Neuronal stem cell (in vitro differentiated cells): ENCODE measurements at regions not wholly inside any gene's neighbourhood (a gene's known extent, or its start where the extent isn't known, plus 50 kb on each side); places are given as distances from the start of the nearest gene placed in this dataset.
"Not testable (repeated sequence)": the region's sequence is repeated elsewhere in the genome, so short reads cannot be mapped to it uniquely, and the experiment has no call there.

Experiments
- DNase-seq: peaks from one replicate; pipeline ENCODE4 v3.0.0-alpha.2; 2013; ENCODE audit warnings: low spot score
- H2AFZ ChIP-seq: one replicate; pipeline ENCODE4 v1.6.1; 2013; ENCODE audit warnings: mild to moderate bottlenecking, low read length, inconsistent platforms
- H2AK5ac ChIP-seq: 2 replicates; pipeline ENCODE4 v1.6.1; 2013; ENCODE audit warnings: low read depth, mild to moderate bottlenecking, inconsistent platforms, low read length, moderate library complexity, mixed read lengths
- H2BK120ac ChIP-seq: 2 replicates; pipeline ENCODE4 v1.6.1; 2013; ENCODE audit warnings: low read depth, mild to moderate bottlenecking, inconsistent platforms, low read length, moderate library complexity, mixed read lengths
- H2BK12ac ChIP-seq: one replicate; pipeline ENCODE4 v1.6.1; 2013; ENCODE audit warnings: low read length, inconsistent platforms
- H2BK15ac ChIP-seq: 2 replicates; pipeline ENCODE4 v1.6.1; 2013; ENCODE audit warnings: mild to moderate bottlenecking, low read length, inconsistent platforms, mixed read lengths
- H2BK5ac ChIP-seq: one replicate; pipeline ENCODE4 v1.6.1; 2013; ENCODE audit warnings: inconsistent platforms, mild to moderate bottlenecking, low read length, moderate library complexity
- H3K14ac ChIP-seq: one replicate; pipeline ENCODE4 v1.6.1; 2013; ENCODE audit warnings: low read length, inconsistent platforms
- H3K18ac ChIP-seq: 2 replicates; pipeline ENCODE4 v1.6.1; 2013; ENCODE audit warnings: low read length, inconsistent platforms
- H3K23ac ChIP-seq: 2 replicates; pipeline ENCODE4 v1.6.1; 2013; ENCODE audit warnings: low read depth, mild to moderate bottlenecking, mixed read lengths, low read length, inconsistent platforms; ENCODE audit not compliant: poor library complexity
- H3K27ac ChIP-seq: replicated peaks from 3 replicates; pipeline ENCODE4 v1.5.1; 2013; ENCODE audit warnings: low read length, inconsistent platforms
- H3K27me3 ChIP-seq, 3 experiments: 2 replicates each; pipeline ENCODE4 v1.6.1; 2013; ENCODE audit warnings: low read length in 3 of 3, mild to moderate bottlenecking in 2 of 3, inconsistent platforms in 1 of 3, low read depth in 1 of 3, mixed read lengths in 1 of 3, moderate library complexity in 1 of 3; ENCODE audit not compliant: control insufficient read depth in 3 of 3, insufficient read depth in 3 of 3
- H3K36me3 ChIP-seq, 2 donors: replicated peaks in 1 of 2; 2 replicates each; pipeline ENCODE4 v1.6.1; 2013; ENCODE audit warnings: low read length in 2 of 2; ENCODE audit not compliant: control insufficient read depth in 2 of 2, insufficient read depth in 2 of 2
- H3K4ac ChIP-seq: 2 replicates; pipeline ENCODE4 v1.6.1; 2013; ENCODE audit warnings: inconsistent platforms, mild to moderate bottlenecking, low read length, moderate library complexity
- H3K4me1 ChIP-seq, 2 donors: 1 replicate in 1 of 2; 2 replicates in 1 of 2; pipeline ENCODE4 v1.6.1; 2013; ENCODE audit warnings: low read length in 2 of 2, low read depth in 1 of 2; ENCODE audit not compliant: control insufficient read depth in 2 of 2, insufficient read depth in 1 of 2
- H3K4me2 ChIP-seq: one replicate; pipeline ENCODE4 v1.6.1; 2013; ENCODE audit warnings: mild to moderate bottlenecking, low read length, inconsistent platforms; ENCODE audit not compliant: insufficient read depth, poor library complexity, severe bottlenecking
- H3K4me3 ChIP-seq, 2 donors: 2 replicates each; pipeline ENCODE4 v1.5.1; 2013; ENCODE audit warnings: low read length in 2 of 2, mild to moderate bottlenecking in 2 of 2, inconsistent platforms in 1 of 2, moderate library complexity in 1 of 2
- H3K79me1 ChIP-seq: one replicate; pipeline ENCODE4 v1.6.1; 2013; ENCODE audit warnings: low read depth, mild to moderate bottlenecking, inconsistent platforms, low read length, moderate library complexity
- H3K9ac ChIP-seq: one replicate; pipeline ENCODE4 v1.6.1; 2013; ENCODE audit warnings: mild to moderate bottlenecking, low read depth, low read length, inconsistent platforms; ENCODE audit not compliant: poor library complexity
- H3K9me3 ChIP-seq, 2 donors: replicated peaks in 1 of 2; 2 replicates each; pipeline versions ENCODE3 to v1.6.1; 2013; ENCODE audit warnings: low read length in 2 of 2, mild to moderate bottlenecking in 2 of 2, inconsistent platforms in 1 of 2, low read depth in 1 of 2, mixed read lengths in 1 of 2, moderate library complexity in 1 of 2; ENCODE audit not compliant: control insufficient read depth in 2 of 2, insufficient read depth in 1 of 2
- H4K8ac ChIP-seq: one replicate; pipeline ENCODE4 v1.6.1; 2013; ENCODE audit warnings: low read depth, mild to moderate bottlenecking, inconsistent platforms, low read length, moderate library complexity
- H4K91ac ChIP-seq: one replicate; pipeline ENCODE4 v1.6.1; 2013; ENCODE audit warnings: low read length, low read depth, mild to moderate bottlenecking, inconsistent platforms; ENCODE audit not compliant: poor library complexity
- WGBS, 2 donors: extraction: QIAGEN DNeasy Blood & Tissue Kit; methylation state at CpG; one replicate each; pipeline ENCODE4 v1.1.7; 2013; ENCODE audit warnings: missing lambda C conversion rate in 2 of 2, mixed read lengths in 1 of 2; ENCODE audit not compliant: insufficient read length in 2 of 2, insufficient replicate concordance in 1 of 2; ENCODE audit errors: extremely low coverage in 2 of 2; 5-methylcytosine and 5-hydroxymethylcytosine counted together

DNA sequence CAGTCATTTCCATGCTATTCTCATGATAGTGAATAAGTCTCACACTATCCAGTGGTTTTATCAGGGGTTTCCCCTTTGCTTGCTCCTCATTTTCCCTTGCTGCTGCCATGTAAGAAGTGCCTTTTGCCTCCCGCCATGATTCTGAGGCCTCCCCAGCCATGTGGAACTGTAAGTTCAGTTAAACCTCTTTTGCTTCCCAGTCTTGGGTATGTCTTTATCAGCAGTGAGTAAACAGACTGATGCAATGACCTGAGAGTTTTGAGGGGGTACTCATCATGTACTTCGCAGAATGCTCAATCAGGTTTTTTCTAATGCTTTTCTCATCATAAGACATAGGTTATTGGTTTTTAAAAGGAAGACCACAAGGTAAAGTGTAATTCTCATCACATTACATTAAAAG is 949.4 kb upstream of the ADAMTS5 start:
- H3K36me3 ChIP-seq, H2BK12ac ChIP-seq, H2AFZ ChIP-seq, H4K8ac ChIP-seq, H3K4me1 ChIP-seq, H3K9ac ChIP-seq, H2AK5ac ChIP-seq, H2BK120ac ChIP-seq, H3K23ac ChIP-seq, H3K18ac ChIP-seq, H2BK5ac ChIP-seq, H3K4ac ChIP-seq, H4K91ac ChIP-seq, H3K27me3 ChIP-seq, H3K4me3 ChIP-seq, H2BK15ac ChIP-seq, H3K4me2 ChIP-seq, H3K27ac ChIP-seq, H3K79me1 ChIP-seq, H3K9me3 ChIP-seq, DNase-seq, H3K14ac ChIP-seq: not testable (repeated sequence)
- no CpG with 5 or more reads among the region's 2 CpGs for WGBS, 2 donors

DNA sequence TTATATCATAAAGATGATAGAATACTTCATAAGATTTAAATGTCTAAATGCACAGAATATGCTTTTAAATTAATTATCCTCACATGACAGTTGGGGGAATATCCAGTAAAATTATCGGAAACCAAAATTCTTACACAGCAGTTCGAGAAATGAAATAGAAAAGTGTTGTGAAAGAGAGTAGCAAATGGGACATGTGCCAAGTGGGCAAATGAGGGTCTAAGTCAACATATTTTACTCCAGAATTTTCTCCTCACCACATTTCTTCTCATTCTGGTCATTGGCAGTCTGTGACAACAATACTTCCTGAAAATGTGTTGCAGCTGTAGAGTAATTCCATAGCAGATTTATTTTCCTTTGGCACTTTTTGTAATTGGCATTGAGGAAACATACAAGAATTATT is 945.2 kb upstream of the ADAMTS5 start:
- H3K18ac ChIP-seq, H2BK12ac ChIP-seq, H3K23ac ChIP-seq, H3K14ac ChIP-seq, H3K36me3 ChIP-seq, H2BK15ac ChIP-seq, H4K8ac ChIP-seq, H4K91ac ChIP-seq, H3K27me3 ChIP-seq, H3K4me1 ChIP-seq, H3K4ac ChIP-seq, H3K4me3 ChIP-seq, H2BK5ac ChIP-seq, H2AK5ac ChIP-seq, DNase-seq, H2BK120ac ChIP-seq, H3K4me2 ChIP-seq, H3K9me3 ChIP-seq, H3K27ac ChIP-seq, H2AFZ ChIP-seq, H3K9ac ChIP-seq, H3K79me1 ChIP-seq: not testable (repeated sequence)
- WGBS, 2 donors = no CpG with 5 or more reads among the region's 2 CpGs

DNA sequence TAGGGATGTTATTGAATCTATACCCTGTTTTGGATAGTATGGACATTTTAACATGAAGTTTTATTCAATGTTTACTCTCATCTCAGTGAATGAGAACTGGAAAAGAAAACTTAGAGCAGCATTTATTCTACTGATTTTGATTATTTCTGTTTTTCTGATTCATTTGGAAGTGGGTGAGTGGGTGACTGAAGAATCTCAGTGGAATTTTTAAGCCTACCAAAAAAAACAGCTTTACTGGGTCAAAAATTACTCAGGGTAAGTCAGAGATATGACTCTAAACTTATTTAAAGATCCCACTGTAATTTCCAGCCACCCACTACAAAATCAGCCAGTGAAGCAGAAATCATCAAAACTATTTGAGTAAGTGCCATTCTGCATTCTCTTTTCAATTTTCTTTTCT is 942.6 kb upstream of the ADAMTS5 start:
- H3K4me1 ChIP-seq, H2BK12ac ChIP-seq, H2BK120ac ChIP-seq, H3K4ac ChIP-seq, H3K18ac ChIP-seq, DNase-seq, H4K8ac ChIP-seq, H2BK5ac ChIP-seq, H3K14ac ChIP-seq, H3K9ac ChIP-seq, H3K27me3 ChIP-seq, H2AK5ac ChIP-seq, H3K9me3 ChIP-seq, H3K79me1 ChIP-seq, H2BK15ac ChIP-seq, H2AFZ ChIP-seq, H4K91ac ChIP-seq, H3K4me3 ChIP-seq, H3K23ac ChIP-seq, H3K27ac ChIP-seq, H3K4me2 ChIP-seq, H3K36me3 ChIP-seq: not testable (repeated sequence)

DNA sequence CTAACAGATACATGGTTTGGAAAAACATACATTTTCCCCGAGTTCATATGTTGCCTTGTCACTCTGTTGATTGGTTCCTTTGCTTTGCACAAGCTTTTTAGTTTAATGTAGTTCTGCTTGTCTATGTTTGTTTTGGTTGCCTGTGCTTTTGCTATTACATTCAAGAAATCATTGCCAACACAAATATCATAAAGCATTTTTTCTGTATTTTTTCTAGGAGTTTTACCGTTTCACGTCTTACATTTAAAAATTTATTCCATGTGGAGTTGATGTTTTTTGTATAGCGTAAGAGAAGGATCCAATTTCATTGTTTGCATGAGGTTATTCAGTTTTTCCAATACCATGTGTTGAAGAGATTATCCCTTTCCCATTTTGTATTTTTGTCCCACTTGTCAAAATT is 941.9 kb upstream of the ADAMTS5 start:
- not testable (repeated sequence) for H3K27ac ChIP-seq, H3K23ac ChIP-seq, H4K91ac ChIP-seq, H2BK5ac ChIP-seq, H3K4me1 ChIP-seq, H3K9me3 ChIP-seq, H3K79me1 ChIP-seq, H3K4me2 ChIP-seq, DNase-seq, H2AK5ac ChIP-seq, H3K18ac ChIP-seq, H3K4ac ChIP-seq, H3K4me3 ChIP-seq, H3K27me3 ChIP-seq, H4K8ac ChIP-seq, H2BK120ac ChIP-seq, H3K9ac ChIP-seq, H2BK12ac ChIP-seq, H2AFZ ChIP-seq, H2BK15ac ChIP-seq, H3K14ac ChIP-seq, H3K36me3 ChIP-seq
- WGBS, 2 donors = no CpG with 5 or more reads among the region's 4 CpGs
